HG02798 (cell line): ENCODE measurements at regions not wholly inside any gene's neighbourhood (a gene's known extent, or its start where the extent isn't known, plus 50 kb on each side); places are given as distances from the start of the nearest gene placed in this dataset.

Experiments
- ATAC-seq: cut with Tn5 transposase; IDR thresholded peaks from one replicate; pipeline ENCODE4 v1.9.1; 2021; ENCODE audit warnings: mild to moderate bottlenecking; ENCODE audit not compliant: unreplicated experiment, poor library complexity

DNA sequence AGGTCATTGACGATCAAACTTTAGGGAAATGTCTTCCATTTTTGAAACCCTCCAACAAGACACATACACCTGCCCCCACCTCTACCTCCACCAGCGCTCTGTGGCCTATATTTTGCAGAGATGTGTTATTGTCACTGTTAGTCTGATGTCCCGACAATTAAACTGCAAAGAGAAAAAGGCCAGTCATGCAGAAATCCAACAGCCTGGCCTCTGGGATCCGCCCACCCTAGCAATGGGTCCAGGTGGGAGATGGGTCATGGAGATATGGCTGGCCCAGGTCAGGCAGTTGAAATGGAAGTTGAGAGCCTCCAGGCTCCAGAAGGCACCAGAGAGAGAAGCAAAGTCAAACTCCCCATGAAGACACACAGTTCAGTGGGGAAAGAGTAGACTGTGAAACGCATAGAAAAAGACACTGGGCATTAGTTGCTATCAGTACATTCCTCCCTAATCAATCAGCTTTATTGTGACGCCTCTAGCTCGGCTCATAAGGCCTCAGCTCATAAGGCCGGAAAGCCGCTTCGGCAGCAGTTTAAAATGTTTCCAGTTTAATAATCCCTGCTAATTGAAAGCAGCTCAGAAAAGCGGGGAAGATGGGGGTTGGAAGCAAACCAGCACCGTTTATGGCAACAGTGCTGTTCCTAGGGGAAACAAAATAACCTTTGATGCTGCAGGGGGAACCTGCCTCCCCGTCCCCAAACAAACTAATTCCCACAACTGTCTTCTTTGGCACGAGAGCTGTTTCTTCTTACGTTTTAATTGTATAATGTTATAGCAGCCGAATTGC is 239.7 kb upstream of the ZNF507 start:
- no peak for ATAC-seq

DNA sequence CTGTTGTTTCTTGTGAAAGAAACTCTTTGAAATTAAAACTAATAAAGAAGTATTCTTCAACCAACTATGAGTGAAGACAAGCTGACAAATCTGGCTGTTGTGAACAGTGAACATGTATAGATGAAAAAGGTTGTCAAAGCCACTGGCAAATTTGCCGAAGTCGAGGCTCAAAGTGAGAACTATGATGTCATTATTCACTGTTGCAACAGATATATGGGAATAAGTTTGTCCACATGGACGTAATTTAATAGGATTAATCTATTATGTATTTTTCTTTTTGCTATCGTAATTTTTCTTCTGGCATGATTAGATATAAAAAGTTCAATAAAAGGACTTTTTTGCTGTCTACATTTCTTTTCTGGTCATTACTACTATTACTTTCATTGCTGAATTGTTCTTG is 223.2 kb upstream of the ZNF507 start:
- no peak for ATAC-seq

GRCh38 chr19:32123355-32123940 is 222.0 kb upstream of the ZNF507 start:
- ATAC-seq = no peak

DNA sequence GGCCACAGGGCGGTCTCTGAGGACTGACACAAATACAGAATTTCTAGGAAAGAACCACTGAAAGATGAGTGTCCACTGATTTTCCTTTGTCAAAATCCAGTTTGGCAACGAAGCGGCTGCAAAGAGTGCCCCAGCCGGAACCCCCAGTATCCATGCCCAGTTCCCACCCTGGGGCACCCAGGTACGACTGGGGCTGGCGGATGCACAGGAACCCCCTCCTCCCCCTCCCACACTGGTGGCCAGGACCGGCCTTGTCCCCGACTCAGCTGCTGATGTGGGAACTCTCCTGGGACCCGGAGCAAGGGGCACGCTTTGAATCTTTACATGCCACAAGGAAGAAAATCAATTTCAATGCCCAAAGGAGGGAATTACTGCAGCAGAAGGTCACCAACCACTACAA is 220.8 kb upstream of the ZNF507 start:
- ATAC-seq = no peak

DNA sequence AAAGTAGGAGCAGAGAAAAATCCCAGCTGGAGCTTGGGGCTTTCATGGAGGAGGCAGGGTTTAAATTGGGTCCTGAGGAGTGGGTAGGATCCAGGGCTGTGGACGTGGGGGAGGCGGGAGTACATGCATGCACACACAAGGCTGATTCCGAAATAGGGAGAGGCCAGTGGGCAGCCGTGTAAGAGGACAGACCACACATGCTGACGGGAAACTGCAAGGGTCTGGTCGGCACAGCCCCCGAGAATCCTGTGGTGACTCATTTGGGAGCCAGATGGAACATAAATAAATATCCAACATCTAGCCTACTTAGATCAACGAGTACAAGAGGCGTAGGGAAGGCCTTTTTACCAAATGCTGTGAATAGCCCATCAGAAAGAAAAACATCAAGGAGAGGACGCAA is 216.3 kb upstream of the ZNF507 start:
- no peak for ATAC-seq

DNA sequence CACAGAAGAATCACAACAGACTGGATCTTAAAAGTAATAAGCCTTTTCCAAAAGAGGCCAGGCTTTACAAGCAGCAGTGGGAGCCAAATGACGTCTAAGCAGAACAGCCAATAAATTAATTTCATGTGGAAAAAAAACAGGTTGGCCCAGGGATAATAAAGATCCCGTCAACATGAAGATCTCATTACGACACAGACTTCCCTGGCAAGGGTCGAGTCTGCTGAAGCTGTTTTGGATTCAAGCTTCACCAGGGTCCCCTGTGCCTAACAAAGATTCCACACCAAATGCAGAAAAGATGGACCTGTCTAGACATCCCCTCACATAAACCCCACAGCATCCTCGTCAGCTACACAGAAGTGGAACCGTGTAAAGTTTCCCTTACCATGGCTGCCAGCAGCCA is 215.1 kb upstream of the ZNF507 start:
- no peak for ATAC-seq

DNA sequence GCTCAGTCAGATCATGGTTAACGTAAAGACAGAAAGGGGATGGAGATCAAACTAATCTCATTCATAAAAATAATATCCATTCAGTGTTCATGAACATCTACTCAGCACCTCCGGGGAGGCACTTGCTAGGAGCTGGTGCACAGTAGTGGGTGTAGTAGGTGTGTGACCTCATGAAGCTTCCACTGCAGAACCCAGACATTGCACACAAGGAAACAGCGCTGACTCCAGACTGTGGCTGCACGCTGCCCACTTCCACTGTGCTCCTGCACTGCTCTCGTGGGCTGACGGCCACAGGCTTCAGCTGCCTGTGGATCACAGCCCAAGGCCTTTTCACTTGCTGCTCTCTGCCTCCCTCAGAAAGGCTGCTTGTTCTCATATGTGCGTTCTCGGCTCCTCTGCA is 214.4 kb upstream of the ZNF507 start:
- ATAC-seq = no peak

GRCh38 chr19:32138416-32138815 is 207.0 kb upstream of the ZNF507 start:
- no peak for ATAC-seq

GRCh38 chr19:32141840-32142511 is 203.4 kb upstream of the ZNF507 start:
- ATAC-seq = no peak

DNA sequence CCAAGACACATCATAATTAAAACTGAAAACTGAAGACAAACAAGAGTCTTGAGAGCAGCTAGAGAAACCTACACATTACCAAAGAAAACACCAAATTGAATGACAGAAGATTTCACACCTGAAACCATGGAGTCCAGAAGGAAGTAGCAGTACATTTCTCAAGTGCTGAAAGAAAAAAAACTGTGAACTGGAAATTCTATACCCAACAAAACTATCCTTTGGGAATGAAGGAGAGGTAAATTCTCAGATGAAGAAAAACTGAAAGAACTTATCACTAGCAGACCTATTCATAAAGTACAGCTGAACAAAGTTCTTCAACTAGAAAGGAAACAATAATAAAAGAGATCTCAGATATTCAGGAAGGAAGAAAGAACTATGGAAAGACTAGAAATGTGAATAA is 198.7 kb upstream of the ZNF507 start:
- no peak for ATAC-seq

- ATAC-seq = no peak
Measured at GRCh38 chr19:32150605-32151004, 194.8 kb upstream of the ZNF507 start.

DNA sequence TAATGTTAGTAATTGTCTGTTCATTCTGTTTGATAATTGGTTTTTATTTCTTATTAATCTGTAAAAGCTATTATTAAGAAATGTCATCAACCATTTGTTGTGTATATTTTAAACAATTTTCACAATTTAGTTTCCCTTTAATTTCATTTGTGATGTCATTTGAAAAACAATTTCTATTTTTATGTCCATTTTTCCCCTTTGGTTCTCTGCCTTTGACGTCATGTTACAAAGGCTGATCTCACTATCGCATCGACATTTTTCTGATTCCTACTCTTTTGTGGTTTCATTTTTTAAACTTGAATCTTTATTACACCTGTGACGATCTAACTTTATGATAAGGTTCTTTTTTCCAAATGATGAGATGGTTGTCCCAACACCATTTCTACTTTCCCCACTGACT is 191.0 kb upstream of the ZNF507 start:
- ATAC-seq = no peak

DNA sequence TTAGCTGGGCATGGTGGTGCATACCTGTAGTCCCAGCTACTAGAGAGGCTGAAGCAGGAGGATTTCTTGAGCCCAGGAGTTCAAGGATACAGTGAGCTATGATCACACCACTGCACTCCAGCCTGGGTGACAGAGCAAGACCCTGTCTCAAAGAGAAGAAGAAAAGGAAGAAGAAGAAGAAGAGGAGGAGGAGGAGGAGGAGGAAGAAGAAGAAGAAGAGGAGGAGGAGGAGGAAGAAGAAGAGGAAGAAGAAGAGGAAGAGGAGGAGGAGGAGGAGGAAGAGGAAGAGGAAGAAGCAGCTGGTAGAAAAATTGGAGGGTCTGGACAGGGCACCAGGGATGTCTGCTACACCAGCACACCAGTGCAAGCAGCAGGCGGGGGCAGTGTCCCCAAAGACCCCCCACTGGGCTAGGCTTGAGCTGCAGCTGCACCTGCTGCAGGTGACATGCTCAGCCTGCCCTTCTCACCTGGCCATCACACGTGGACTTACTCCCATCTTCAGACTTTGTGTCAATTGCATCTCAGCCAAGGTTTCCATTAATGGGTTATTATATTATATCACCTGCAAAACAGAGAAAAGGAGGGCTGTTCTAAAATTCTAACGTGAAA is 180.9 kb upstream of the ZNF507 start:
- no peak for ATAC-seq

DNA sequence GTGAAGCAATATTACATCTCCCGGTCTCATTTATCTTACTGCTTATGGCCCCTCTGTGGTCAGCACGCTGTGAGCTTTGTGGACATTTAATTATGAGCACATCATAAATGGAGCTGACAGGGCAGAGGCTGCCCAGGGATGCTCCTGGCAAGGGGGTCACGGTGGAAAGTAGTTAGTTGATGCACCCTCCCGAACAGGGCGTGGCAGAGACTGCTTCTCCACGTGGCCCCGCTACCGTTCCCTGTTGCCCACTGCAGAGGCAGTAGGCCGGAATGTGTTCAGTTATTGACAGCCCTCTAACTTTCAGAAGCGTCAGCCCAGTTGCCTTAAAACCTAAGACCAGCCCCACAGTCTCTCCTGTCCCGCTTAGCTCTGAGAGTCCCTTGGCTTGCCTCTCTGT is 180.3 kb upstream of the ZNF507 start:
- ATAC-seq = no peak

- no peak for ATAC-seq
Measured at GRCh38 chr19:32165750-32166149, 179.7 kb upstream of the ZNF507 start.

- ATAC-seq = no peak
Measured at GRCh38 chr19:32166238-32166637, 179.2 kb upstream of the ZNF507 start.

GRCh38 chr19:32168111-32168510 is 177.3 kb upstream of the ZNF507 start:
- no peak for ATAC-seq

DNA sequence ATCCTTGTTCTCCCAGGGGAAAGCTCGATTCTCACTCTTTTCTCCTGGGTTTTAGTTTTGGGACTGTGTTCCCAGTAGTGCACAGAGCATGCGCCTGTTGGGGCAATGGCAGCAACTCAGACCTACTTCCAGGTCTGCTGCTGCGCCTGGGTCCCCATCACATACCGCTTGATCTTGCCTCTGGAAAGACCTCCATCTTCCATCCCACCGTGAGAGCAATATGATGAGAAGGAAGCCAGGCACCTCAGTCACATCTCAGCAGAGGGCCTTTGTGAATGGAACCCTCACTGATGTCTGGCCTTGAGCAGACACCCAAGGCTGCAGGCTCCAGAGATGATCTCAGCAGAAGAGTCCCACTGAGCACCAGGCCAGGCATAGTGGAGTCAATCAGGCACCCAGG is 176.8 kb upstream of the ZNF507 start:
- ATAC-seq = no peak

DNA sequence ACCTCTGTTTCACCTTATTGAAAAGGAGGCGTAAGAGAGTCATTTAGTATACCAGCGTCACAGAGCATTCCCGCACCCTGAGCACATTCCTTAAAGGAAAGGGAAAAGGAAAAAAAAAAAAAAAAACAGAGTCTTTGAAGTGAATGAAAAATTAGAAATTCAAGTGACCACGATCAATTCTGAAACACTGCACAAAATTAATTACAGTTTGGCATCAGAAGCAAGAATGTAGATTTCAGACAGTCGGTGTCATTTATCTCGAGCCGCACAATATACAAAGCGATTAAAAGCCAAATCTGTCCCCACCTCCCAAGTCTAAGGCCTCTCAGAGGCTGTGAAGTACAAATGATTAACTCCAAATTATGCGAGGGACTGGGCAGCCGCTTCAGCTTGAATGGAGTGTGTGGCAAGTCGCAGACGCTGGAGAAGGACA is 173.7 kb upstream of the ZNF507 start:
- no peak for ATAC-seq

DNA sequence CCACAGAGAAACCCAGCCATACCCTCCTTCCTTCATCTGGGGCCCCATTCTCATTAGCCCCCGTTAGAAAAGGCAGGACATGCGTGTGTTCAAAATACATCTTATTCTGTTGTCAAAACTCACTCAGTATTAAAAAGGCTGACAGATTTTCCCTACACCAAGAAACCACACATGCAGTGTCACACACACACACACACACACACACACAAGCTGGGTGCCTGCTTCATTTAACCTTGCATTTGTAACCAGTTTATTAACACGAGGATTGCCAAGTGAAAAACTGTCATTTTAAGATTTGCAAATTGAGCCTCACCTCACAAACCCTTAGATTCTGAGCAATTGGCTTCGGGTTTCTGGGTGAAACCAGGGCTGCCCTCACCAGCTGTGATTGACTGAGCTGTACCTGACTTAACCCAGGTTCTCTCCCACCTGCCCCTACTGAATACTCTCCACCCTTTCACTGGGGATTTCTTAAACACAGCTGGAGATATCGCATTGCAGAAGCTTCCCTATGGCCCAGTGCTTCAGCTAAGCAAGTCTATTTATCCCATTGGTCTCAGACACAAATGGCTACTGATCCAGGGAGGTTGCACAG is 172.7 kb upstream of the ZNF507 start:
- ATAC-seq = no peak

GRCh38 chr19:32173836-32174235 is 171.6 kb upstream of the ZNF507 start:
- no peak for ATAC-seq
